HepG2 (cell line): ENCODE measurements at regions not wholly inside any gene's neighbourhood (a gene's known extent, or its start where the extent isn't known, plus 50 kb on each side); places are given as distances from the start of the nearest gene placed in this dataset.
"Not testable (repeated sequence)": the region's sequence is repeated elsewhere in the genome, so short reads cannot be mapped to it uniquely, and the experiment has no call there.

Experiments
- ATAC-seq: fragments of 200-7000 bp; cut with Tn5 transposase; 3 replicates; pipeline ENCODE4 v1.9.1; 2020; ENCODE audit warnings: mild to moderate bottlenecking, moderate library complexity
- BruUV-seq: library from RNA; stranded (reverse); fragments of 400-500 nt; replicated peaks from 2 replicates; lab custom pipeline; 2021; lab: Mats Ljungman, UMichigan
- CTCF ChIA-PET: fragments of 300-600 bp; formaldehyde crosslinking; extraction: SDS; loops from one replicate; lab custom pipeline; 2021; ENCODE audit warnings: low total read pairs, inconsistent platforms, low intra/inter-chr PET ratio; lab: Yijun Ruan, JAX
- POLR2A ChIA-PET: fragments of 350-600 bp; sonication (Branson Sonifier 250); formaldehyde crosslinking; loops from one replicate; lab custom pipeline; 2020; ENCODE audit warnings: antibody characterized with exemption, inconsistent platforms; lab: Yijun Ruan, JAX
- DNase-seq: peaks from one replicate; pipeline ENCODE4 v3.0.0-alpha.2; 2015; ENCODE audit warnings: low spot score
- FAIRE-seq: peaks from 3 replicates; lab custom pipeline; 2011; peaks lifted over from hg19 to GRCh38; lab: Jason Lieb, UNC
- H2AFZ ChIP-seq: one replicate; pipeline ENCODE4 v1.6.1; 2011; ENCODE audit warnings: low read length, inconsistent platforms
- H3K27ac ChIP-seq: fragments of 300-600 bp; 3 replicates; pipeline ENCODE4 v1.8.0; 2011; ENCODE audit warnings: mixed run types, mild to moderate bottlenecking, mixed read lengths, low read length, inconsistent platforms; ENCODE audit not compliant: insufficient read depth; ENCODE audit errors: extremely low read length
- H3K27me3 ChIP-seq, 2 experiments: fragments of 200-600 bp in 1 of 2; 2 replicates in 1 of 2; 3 replicates in 1 of 2; pipeline versions ENCODE4 v1.6.0 to v1.8.0; 2011; ENCODE audit warnings: low read length in 2 of 2, mild to moderate bottlenecking in 2 of 2, moderate library complexity in 2 of 2, inconsistent platforms in 1 of 2; ENCODE audit not compliant: insufficient read depth in 2 of 2, control insufficient read depth in 1 of 2
- H3K36me3 ChIP-seq, 2 experiments: fragments of 200-600 bp in 1 of 2; replicated peaks in 1 of 2; 2 replicates in 1 of 2; 3 replicates in 1 of 2; pipeline versions ENCODE4 v1.5.1 to v1.8.0; 2011; ENCODE audit warnings: low read length in 2 of 2, inconsistent platforms in 1 of 2; ENCODE audit not compliant: insufficient read depth in 2 of 2, control insufficient read depth in 1 of 2
- H3K4me1 ChIP-seq: 2 replicates; pipeline ENCODE4 v1.5.1; 2012; ENCODE audit warnings: low read length, inconsistent platforms; ENCODE audit not compliant: insufficient read depth
- H3K4me2 ChIP-seq: 2 replicates; pipeline ENCODE4 v1.6.0; 2011; ENCODE audit warnings: low read depth, low read length, inconsistent platforms
- H3K4me3 ChIP-seq, 3 experiments: fragments of 200-600 bp in 1 of 3; sonication (generic), shearing (Covaris generic) in 1 of 3; replicated peaks in 1 of 3; 2 replicates each; pipeline ENCODE4 v1.5.1; 2011 to 2016; ENCODE audit warnings: low read length in 3 of 3, inconsistent platforms in 2 of 3, low read depth in 2 of 3, mild to moderate bottlenecking in 2 of 3, control low read depth in 1 of 3, mixed read lengths in 1 of 3; ENCODE audit not compliant: insufficient read depth in 1 of 3
- H3K79me2 ChIP-seq: one replicate; pipeline ENCODE4 v1.6.1; 2011; ENCODE audit warnings: low read length, inconsistent platforms; ENCODE audit not compliant: insufficient read depth
- H3K9ac ChIP-seq: 2 replicates; pipeline ENCODE4 v1.6.0; 2011; ENCODE audit warnings: mild to moderate bottlenecking, low read depth, low read length, inconsistent platforms; ENCODE audit not compliant: insufficient read depth
- H3K9me3 ChIP-seq: 2 replicates; pipeline ENCODE4 v1.5.1; 2012; ENCODE audit warnings: mild to moderate bottlenecking, low read length
- H4K20me1 ChIP-seq: 2 replicates; pipeline ENCODE4 v1.6.0; 2011; ENCODE audit warnings: inconsistent platforms, mild to moderate bottlenecking, low read length, moderate library complexity; ENCODE audit not compliant: insufficient read depth
- ZFY ChIP-seq: sonication (generic); formaldehyde crosslinking; IDR thresholded peaks from 2 replicates; pipeline ENCODE4 v1.4.0; 2020; ENCODE audit warnings: missing genetic modification reagents
- ZNF687 ChIP-seq: sonication (generic); formaldehyde crosslinking; IDR thresholded peaks from 2 replicates; pipeline ENCODE4 v1.5.1; 2020; ENCODE audit warnings: mild to moderate bottlenecking, missing genetic modification reagents, moderate library complexity
- ZNF770 ChIP-seq: sonication (generic); formaldehyde crosslinking; IDR thresholded peaks from 2 replicates; pipeline ENCODE4 v1.5.0; 2020; ENCODE audit warnings: mild to moderate bottlenecking, missing genetic modification reagents
- WGBS: methylation state at CpG from one replicate; pipeline ENCODE4 v1.1.6; 2017; ENCODE audit warnings: low lambda C conversion rate; 5-methylcytosine and 5-hydroxymethylcytosine counted together
- in situ Hi-C: cut with HindIII; loops from 2 replicates; pipeline ENCODE4 v1.10.0; 2017; ENCODE audit warnings: low pct_unique_long_range_greater_than_20kb; ENCODE audit not compliant: extremely low pct_ligation_motif_present
- intact Hi-C: fragments of 100-400 bp; cut with micrococcal nuclease; formaldehyde crosslinking; loops from one replicate; pipeline ENCODE4 v1.10.0; 2022; ENCODE audit not compliant: unreplicated experiment

GRCh38 chr7:51386806-51387568, 70.4 kb upstream of the COBL start:
- H2AFZ ChIP-seq, H4K20me1 ChIP-seq, H3K4me1 ChIP-seq, intact Hi-C loops, BruUV-seq, H3K79me2 ChIP-seq, H3K4me3 ChIP-seq, POLR2A ChIA-PET, H3K27ac ChIP-seq, ATAC-seq, DNase-seq, H3K4me2 ChIP-seq, H3K27me3 ChIP-seq, CTCF ChIA-PET, H3K9ac ChIP-seq, FAIRE-seq, H3K36me3 ChIP-seq, in situ Hi-C loops, H3K9me3 ChIP-seq: not testable (repeated sequence)
- peak; percentile 15; the same call in 1 of the 2 replicates for TF ChIP-seq ZNF687 (CRISPR knock-in tag)
- peak; percentile 27; the same call in 1 of the 2 replicates for TF ChIP-seq ZFY (CRISPR knock-in tag)
- TF ChIP-seq ZNF770 (CRISPR knock-in tag) = 0 out of 2 replicates have a peak, but pooled peaks have one; percentile 19
- WGBS = 40% methylated on average over 1 of the region's 34 CpGs
